MCF 10A (cell line): ENCODE measurements at regions not wholly inside any gene's neighbourhood (a gene's known extent, or its start where the extent isn't known, plus 50 kb on each side); places are given as distances from the start of the nearest gene placed in this dataset.
A peak's percentile ranks its signal among the peaks of the same experiment; 100 is the strongest.

Source experiments
- BruUV-seq: library from RNA; stranded (reverse); fragments of 400-500 nt; replicated peaks from 2 replicates; lab custom pipeline; 2021; lab: Mats Ljungman, UMichigan
- CTCF ChIA-PET: fragments of 300-600 bp; sonication (Branson Sonifier 250); formaldehyde crosslinking; extraction: SDS; loops from one replicate; lab custom pipeline; 2021; ENCODE audit warnings: antibody characterized with exemption, inconsistent platforms; lab: Yijun Ruan, JAX
- POLR2A ChIA-PET: fragments of 300-600, 350-650 bp; sonication (Branson Sonifier 250); formaldehyde crosslinking; extraction: SDS; loops from one replicate; lab custom pipeline; 2020; ENCODE audit warnings: antibody characterized with exemption, inconsistent platforms; lab: Yijun Ruan, JAX
- DNase-seq: peaks from one replicate; pipeline ENCODE4 v3.0.0-alpha.2; 2018; ENCODE audit not compliant: unreplicated experiment
- H3K27ac Mint-ChIP-seq: one replicate; pipeline ENCODE4 v1.8.0; 2022; ENCODE audit warnings: mild to moderate bottlenecking, low read depth, mixed read lengths; ENCODE audit not compliant: unreplicated experiment
- H3K27me3 Mint-ChIP-seq: one replicate; pipeline ENCODE4 v1.8.0; 2022; ENCODE audit warnings: mixed read lengths; ENCODE audit not compliant: insufficient read depth, unreplicated experiment
- H3K36me3 Mint-ChIP-seq: one replicate; pipeline ENCODE4 v1.8.0; 2022; ENCODE audit warnings: mild to moderate bottlenecking, moderate library complexity, mixed read lengths; ENCODE audit not compliant: insufficient read depth, unreplicated experiment
- H3K4me1 Mint-ChIP-seq: one replicate; pipeline ENCODE4 v1.8.0; 2022; ENCODE audit warnings: mixed read lengths; ENCODE audit not compliant: insufficient read depth, unreplicated experiment
- H3K4me3 Mint-ChIP-seq: one replicate; pipeline ENCODE4 v1.8.0; 2022; ENCODE audit warnings: mild to moderate bottlenecking, moderate library complexity, mixed read lengths; ENCODE audit not compliant: unreplicated experiment
- H3K9me3 Mint-ChIP-seq: one replicate; pipeline ENCODE4 v1.8.0; 2022; ENCODE audit warnings: mixed read lengths; ENCODE audit not compliant: unreplicated experiment
- intact Hi-C: fragments of 100-400 bp; cut with micrococcal nuclease; formaldehyde crosslinking; loops from 2 replicates; pipeline ENCODE4 v1.14.1; 2022
- TF ChIP-seq, protein P1 (sequence below): fragments of 200-600 bp; IDR thresholded peaks from one replicate; pipeline ENCODE4 v1.8.0; 2022; ENCODE audit warnings: antibody characterized with exemption, mild to moderate bottlenecking; ENCODE audit not compliant: unreplicated experiment

DNA sequence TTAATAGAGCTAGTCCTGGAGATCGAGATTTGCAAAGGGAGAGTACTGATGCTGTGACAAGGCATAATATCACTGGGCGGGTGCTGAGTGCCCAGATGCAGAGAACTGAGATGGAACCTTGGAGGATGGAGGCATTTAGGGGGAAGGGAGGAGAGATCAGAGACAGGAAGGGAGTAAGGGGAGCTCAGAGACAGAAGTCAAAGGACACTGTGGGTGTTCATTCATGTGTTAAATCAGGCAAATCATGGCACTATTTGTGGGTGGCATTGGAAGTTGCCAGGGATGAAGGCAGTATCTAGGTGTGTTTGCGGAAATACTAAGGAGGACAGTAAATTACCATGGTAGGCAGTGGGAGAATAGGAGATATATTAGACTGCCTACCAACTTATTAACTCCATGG is 135.0 kb downstream of the RBM46 start:
- CTCF ChIA-PET, result interaction anchor here (0.6 to 0.7 kb wide), 2 partner anchors 344 to 1036 kb away, joined by 3 read pairs; no protein-coding TSS in a partner anchor
- BruUV-seq, result no TSS peak

DNA sequence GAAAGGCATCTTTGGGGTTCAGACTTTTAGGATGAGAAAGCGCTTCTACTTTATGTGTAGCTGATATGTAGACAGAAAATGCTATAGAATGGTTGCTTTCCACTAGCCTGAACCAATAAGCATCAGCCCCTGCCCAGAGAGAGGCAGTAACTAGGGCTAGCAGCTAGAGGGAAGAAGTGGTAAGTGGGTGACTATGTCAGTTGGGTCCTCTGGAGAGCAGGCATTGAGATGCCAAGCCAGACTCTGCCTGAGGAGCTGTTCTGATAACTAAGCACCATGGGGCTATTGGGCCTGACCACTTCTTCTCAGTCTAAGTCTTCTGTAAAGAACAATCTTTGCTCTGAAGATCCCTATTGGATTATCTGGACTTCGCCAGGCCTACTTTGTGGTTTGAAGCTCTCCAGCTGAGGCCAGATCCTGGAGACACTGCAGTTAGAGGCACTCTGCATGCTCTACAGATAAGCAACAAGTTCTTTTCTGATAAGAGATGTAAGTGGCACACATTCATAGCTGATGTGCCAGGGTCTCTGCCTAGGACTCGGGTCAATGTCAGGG is 146.1 kb downstream of the RBM46 start:
- DNase-seq, result no peak
- intact Hi-C loops, result no loop called here
- H3K27me3 Mint-ChIP-seq, result peaks cover 14% of the 10 kb centered on the region
- H3K27ac Mint-ChIP-seq, result no peak overlapping the region
- H3K4me3 Mint-ChIP-seq, result no peak overlapping the region
- TF ChIP-seq, protein P1, sequence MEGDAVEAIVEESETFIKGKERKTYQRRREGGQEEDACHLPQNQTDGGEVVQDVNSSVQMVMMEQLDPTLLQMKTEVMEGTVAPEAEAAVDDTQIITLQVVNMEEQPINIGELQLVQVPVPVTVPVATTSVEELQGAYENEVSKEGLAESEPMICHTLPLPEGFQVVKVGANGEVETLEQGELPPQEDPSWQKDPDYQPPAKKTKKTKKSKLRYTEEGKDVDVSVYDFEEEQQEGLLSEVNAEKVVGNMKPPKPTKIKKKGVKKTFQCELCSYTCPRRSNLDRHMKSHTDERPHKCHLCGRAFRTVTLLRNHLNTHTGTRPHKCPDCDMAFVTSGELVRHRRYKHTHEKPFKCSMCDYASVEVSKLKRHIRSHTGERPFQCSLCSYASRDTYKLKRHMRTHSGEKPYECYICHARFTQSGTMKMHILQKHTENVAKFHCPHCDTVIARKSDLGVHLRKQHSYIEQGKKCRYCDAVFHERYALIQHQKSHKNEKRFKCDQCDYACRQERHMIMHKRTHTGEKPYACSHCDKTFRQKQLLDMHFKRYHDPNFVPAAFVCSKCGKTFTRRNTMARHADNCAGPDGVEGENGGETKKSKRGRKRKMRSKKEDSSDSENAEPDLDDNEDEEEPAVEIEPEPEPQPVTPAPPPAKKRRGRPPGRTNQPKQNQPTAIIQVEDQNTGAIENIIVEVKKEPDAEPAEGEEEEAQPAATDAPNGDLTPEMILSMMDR, result no peak
- no TSS peak for BruUV-seq
- no peaks in the 10 kb centered on the region for H3K36me3 Mint-ChIP-seq
- ChIA-PET POLR2A (no interaction called here), CTCF (interaction anchor here (0.6 to 4.7 kb wide), 12 partner anchors 16 to 444 kb away, joined by 3 to 43 read pairs (median 4); no protein-coding TSS in a partner anchor)
- H3K4me1 Mint-ChIP-seq, result peaks cover 5% of the 10 kb centered on the region
- peaks cover 23% of the 10 kb centered on the region for H3K9me3 Mint-ChIP-seq

More for the DNA sequence above, 135.0 kb downstream of the RBM46 start:
- H3K4me3 Mint-ChIP-seq, result no peak overlapping the region
- H3K27ac Mint-ChIP-seq, result no peak overlapping the region
- no peaks in the 10 kb centered on the region for H3K4me1 Mint-ChIP-seq
- no peaks in the 10 kb centered on the region for H3K9me3 Mint-ChIP-seq
- no peaks in the 10 kb centered on the region for H3K36me3 Mint-ChIP-seq
- intact Hi-C loops, result no loop called here
- no peaks in the 10 kb centered on the region for H3K27me3 Mint-ChIP-seq
- no peak for DNase-seq
- TF ChIP-seq, protein P1, result no peak
- POLR2A ChIA-PET, result no interaction called here

DNA sequence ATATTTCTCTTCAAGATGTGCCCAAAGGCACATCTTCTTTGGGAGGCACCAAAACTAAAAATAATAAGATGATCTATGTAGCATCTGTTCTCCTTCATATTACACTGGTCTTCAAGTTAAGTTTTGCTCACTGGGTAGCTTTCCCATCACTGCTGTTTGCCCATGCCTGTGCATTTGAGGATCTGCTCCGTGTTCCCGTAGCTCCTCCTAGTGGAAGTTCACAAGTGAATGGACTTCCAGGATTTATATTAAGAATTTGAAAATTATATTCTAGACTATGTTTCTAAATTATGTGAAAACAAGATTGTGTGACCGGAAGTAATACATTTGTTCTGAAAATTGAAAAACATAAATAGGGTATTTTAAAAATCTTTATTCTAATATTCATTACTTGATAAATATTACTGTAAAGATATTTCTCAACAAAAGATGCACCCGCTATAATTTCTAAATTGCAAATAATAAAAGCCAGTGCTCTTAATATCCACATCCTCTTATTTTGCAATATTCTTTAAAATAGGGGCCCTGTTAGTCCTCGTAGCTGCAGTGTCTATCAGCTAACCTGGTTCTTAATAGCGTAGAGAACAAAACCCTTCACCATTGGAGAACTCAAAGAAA is 147.7 kb downstream of the RBM46 start:
- ChIA-PET CTCF (interaction anchor here (0.5 to 4.7 kb wide), 22 partner anchors 9 to 858 kb away, joined by 3 to 43 read pairs (median 4); no protein-coding TSS in a partner anchor), POLR2A (interaction anchor here (1.0 kb wide), 1 partner anchor 11 kb away, joined by 3 read pairs; no protein-coding TSS in a partner anchor)
- Mint-ChIP-seq H3K36me3 (no peaks in the 10 kb centered on the region), H3K4me1 (peaks cover 5% of the 10 kb centered on the region), H3K4me3 (no peak overlapping the region), H3K9me3 (peaks cover 25% of the 10 kb centered on the region), H3K27me3 (no peaks in the 10 kb centered on the region), H3K27ac (no peak overlapping the region)
- intact Hi-C loops, result loop anchor here (1.0 kb wide), 2 partner anchors 74 to 121 kb away; no protein-coding TSS in a partner anchor
- DNase-seq, result peak; percentile 54
- TF ChIP-seq, protein P1, result peak; percentile 46
- no TSS peak for BruUV-seq

DNA sequence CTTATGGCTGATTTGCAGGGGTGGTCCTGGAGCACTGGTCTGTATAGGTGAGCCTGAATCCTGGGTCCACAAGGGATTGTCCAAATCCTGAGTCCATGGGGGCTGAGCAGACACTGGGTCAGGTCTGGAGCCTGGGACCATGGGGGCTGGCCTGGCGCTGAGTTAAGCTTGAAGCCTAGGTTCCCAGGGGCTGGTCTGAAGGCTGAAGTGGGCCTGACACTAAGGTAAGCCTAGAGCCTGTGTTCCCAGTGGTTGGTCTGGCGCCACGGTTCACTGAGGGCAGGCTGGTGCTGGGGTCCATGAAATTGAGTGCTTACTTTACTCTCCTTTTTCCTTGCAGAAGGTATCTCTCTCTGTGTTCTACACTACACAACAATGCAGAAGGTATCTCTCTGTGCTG is 155.8 kb downstream of the RBM46 start:
- TF ChIP-seq, protein P1, result no peak
- H3K36me3 Mint-ChIP-seq, result no peaks in the 10 kb centered on the region
- ChIA-PET CTCF (interaction anchor here (0.6 to 1.2 kb wide), 2 partner anchors 8 to 25 kb away, joined by 3 to 6 read pairs; no protein-coding TSS in a partner anchor), POLR2A (no interaction called here)
- no TSS peak for BruUV-seq
- no peak overlapping the region for H3K4me3 Mint-ChIP-seq
- no peak overlapping the region for H3K27ac Mint-ChIP-seq
- DNase-seq, result no peak
- no peaks in the 10 kb centered on the region for H3K27me3 Mint-ChIP-seq
- no peaks in the 10 kb centered on the region for H3K4me1 Mint-ChIP-seq
- intact Hi-C loops, result no loop called here
- H3K9me3 Mint-ChIP-seq, result peaks cover 11% of the 10 kb centered on the region
